Loucy (cell line): ENCODE measurements at regions not wholly inside any gene's neighbourhood (a gene's known extent, or its start where the extent isn't known, plus 50 kb on each side); places are given as distances from the start of the nearest gene placed in this dataset.

Source experiments
- CTCF ChIP-seq: fragments of 200-600 bp; sonication (generic); conservative IDR thresholded peaks from 2 replicates; pipeline ENCODE4 v1.5.1; 2014; ENCODE audit warnings: mild to moderate bottlenecking, antibody characterized with exemption, low read length
- EZH2phosphoT487 ChIP-seq: fragments of 200-600 bp; IDR thresholded peaks from 2 replicates; pipeline ENCODE4 v1.6.1; 2018; ENCODE audit warnings: antibody characterized with exemption, mild to moderate bottlenecking, moderate library complexity, borderline replicate concordance

- TF ChIP-seq CTCF (no peak), EZH2phosphoT487 (no peak)
These were observed 91.1 kb upstream of the MITF start for GRCh38 chr3:69648126-69648525.
